CD1c-positive myeloid dendritic cell (primary cell): ENCODE measurements at regions not wholly inside any gene's neighbourhood (a gene's known extent, or its start where the extent isn't known, plus 50 kb on each side); places are given as distances from the start of the nearest gene placed in this dataset.
"Not testable (repeated sequence)": the region's sequence is repeated elsewhere in the genome, so short reads cannot be mapped to it uniquely, and the experiment has no call there.

Source experiments
- DNase-seq: peaks from one replicate; pipeline ENCODE4 v3.0.0-alpha.2; 2016; ENCODE audit errors: extremely low spot score

DNA sequence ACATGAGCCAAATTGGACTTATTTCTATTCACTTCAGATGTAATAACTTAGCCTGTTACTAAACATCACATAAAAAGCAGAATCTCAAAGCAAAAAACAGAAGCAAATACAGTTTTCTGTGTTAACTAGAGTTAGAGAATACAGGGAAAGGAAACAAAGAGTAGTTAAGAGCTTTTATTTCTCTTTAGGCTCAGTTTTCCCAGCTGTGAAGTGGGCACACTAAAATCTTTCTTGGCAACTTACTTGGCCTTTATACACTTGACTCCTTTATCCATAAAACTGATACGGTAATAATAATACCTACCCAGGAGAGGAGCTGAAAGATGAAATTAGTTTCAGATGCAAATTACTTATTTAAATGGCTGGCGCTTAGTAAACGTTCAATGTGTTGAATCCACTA, 132.8 kb upstream of the SPATS2L start:
- no peak for DNase-seq

DNA sequence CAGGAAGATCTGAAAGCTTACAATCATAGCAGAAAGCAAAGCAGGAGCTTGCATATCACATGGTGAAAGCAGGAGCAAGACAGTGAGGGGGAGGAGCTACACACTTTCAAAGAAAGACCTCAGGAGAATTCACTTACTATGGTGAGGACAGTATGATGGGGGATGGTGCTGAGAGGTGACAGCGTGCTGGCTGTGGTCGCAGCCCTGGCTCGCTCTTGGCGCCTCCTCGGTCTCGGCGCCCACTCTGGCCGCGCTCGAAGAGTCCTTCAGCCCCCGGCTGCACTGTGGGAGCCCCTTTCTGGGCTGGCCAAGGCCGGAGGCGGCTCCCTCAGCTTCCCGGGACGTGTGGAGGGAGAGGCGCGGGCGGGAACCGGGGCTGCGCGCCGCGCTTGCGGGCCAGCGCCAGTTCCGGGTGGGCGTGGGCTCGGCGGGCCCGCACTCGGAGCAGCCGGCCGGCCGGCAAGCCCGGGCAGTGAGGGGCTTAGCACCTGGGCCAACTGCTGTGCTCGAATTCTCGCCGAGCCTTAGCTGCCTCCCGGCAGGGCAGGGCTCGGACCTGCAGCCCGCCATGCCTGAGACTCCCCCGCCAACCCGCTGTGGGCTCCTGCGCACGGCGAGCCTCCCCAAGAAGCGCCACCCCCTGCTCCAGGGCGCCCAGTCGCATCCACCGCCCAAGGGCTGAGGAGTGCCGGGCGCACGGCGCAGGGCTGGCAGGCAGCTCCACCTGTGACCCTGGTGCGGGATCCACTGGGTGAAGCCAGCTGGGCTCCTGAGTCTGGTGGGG, 131.9 kb upstream of the SPATS2L start:
- DNase-seq = no peak

DNA sequence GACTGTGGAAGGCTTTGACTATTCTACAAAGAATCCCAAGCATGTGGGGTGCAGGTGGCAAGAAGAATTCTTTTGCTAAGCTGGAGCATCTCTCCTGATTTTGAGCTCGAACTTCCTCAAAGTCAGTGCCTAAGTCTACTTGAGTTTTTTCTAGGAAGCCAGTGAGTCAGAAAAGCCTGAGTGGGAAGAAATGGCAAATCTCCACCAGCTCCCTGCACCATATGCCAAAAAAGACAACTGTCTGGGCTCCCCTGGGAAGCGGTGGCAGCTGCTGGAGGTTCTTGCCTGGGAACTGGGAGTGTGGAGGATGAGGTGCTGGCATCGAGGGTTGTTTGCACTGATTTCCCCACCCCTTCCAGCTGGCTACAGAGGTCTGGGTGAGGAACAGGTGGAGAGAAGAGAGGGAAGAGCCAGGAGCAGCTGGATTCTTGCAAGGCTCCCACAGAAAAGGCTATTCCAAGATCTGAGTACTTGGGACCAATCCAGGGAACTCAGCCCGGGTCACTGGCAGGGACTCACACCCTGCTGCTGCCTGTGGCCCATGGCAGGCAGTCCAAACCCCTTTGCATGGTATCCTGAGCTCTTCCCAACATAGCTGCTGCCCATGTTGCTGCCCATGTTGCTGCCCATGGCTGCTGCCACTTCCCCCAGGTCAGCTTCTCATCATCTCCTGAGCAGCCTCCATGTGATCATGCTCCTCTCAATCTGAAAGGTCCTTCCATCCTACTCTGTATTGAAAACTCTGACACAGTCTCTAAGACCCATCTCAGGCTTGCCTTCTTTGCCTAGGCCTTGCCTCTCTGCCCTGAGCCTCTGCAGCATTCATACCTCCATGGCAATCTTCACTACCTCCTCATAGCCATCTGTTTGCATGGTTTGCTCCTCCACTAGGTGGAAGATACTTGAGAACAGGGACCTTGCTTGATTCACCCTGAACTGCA, 128.3 kb upstream of the SPATS2L start:
- peak; percentile 53 for DNase-seq

DNA sequence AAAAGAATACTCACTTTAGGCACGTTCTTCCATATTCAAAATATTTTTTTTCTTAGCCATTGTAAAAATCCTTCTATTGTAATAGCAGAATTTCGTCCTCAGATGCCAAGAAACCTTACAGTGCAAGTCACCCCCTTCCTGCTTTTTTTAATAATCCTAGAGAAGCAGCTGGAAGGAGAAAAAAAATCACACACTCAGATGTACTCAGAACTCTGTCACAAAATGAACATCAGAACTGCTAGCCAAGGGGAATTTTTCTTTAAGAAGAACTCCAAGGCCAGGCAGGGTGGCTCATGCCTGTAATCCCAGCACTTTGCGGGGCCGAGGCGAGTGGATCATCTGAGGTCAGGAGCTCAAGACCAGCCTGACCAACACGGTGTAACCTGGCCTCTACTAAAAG, 127.3 kb upstream of the SPATS2L start:
- no peak for DNase-seq

DNA sequence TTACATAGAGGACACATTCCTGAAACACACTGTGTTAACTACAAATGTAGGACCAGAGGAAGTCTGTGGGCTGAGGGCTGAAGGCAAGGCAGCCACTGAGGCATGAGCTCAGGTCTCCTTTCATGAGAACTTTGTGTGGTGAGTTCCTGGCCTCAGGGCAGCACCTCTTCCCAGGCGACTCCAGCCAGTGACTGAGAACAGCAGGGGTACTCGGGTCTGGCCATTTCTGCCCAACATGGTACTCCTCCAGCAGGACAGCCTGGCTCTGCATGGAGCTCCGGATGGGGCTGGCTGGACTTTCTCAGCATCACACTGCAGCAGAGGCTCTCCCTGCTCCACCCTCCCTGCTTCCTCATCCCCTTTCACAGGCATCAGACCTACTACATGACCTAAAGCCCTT, 125.5 kb upstream of the SPATS2L start:
- no peak for DNase-seq

DNA sequence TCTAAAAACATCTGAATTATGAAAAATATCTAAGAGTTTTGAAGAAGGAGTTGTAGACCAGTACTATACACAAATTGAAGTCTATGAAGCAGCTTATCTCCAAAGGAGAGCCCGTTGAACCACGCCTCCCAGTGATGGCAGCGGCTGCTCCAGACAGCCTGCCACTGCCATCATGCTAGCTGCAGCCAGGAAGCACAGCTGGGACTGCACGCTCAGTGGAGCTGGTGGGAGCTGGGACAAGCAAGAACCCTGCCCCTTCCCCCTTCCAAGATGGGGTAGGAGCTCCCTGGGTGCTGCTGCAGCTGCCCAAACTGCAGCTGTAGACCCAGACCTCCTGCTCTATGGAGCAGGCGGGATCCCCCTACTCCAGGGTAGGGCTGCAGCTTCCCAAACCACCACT, 124.7 kb upstream of the SPATS2L start:
- DNase-seq = no peak

DNA sequence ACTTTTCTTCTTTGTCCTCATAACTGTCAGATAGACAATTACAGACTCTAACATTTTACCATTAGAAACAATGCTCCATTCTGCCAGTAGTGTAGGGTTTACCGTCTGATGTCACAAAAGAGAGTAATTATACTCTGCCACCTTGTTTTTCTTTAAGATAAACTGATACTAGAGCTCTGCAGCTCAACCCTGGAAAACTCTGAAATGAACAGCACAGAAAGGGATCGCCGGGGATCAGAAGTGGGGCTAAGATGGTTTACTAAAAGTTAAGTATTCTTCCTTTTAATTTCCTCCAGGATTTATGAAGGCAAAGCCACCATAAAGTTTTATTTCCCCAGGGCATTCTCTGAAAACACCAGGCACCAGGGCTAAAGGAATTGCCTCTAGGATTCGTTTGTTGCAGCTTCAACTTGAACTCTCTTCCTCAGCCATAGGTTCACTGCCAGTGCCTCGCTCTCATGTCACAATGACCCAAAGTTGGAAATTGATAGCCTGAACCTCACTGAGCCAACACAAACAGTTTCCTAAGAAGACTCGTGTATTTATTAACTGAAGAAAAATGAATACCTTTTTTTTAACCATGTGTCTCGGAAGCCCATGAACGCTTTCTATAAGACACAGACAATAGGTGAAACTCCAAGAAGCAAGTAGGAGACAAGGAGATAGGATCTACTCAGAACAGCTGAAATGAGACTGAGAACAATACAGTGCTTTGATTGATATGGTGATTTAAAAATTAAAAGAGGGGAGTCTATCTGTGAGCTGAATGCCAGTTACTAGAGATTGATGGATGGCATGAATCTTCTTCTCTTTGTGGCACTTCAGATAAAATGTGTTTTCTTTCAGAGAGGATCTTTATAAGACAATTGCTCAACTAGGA, 121.5 kb upstream of the SPATS2L start:
- no peak for DNase-seq

DNA sequence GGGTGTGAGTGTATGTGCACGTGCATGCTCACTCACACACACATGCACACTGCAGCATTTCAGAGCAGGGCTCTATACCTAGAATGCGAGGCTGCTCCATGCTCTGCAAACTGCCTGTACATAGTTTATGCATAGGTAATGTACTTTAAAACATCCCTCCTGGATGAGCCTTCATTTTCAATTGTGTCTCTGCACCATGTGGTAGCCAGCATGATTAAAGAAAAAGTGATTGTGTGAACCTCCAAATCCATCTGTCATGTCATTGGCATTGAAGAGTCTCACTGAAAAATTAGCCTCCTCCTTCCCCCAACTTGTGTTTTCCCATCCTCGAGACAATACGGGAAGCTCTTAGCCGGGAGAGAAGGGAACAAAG, 120.9 kb upstream of the SPATS2L start:
- no peak for DNase-seq

DNA sequence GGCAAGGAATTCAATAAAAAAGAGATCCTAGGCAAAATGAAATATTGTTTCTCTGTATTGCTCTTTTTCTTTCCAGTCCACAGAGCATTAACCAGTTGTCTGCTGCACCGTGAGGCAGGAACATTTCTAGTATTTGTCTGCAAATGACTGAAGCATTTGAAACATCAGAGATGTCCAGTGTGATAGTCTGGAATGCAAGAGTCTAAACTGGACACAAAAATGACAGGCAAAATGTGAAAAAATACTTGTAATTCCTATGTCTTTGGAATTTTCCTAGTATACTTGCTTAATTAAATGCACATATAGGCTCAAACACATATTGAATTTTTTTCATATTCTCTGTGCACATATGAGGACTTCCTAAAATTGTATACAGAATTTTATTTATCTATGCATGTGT, 120.5 kb upstream of the SPATS2L start:
- DNase-seq = no peak

DNA sequence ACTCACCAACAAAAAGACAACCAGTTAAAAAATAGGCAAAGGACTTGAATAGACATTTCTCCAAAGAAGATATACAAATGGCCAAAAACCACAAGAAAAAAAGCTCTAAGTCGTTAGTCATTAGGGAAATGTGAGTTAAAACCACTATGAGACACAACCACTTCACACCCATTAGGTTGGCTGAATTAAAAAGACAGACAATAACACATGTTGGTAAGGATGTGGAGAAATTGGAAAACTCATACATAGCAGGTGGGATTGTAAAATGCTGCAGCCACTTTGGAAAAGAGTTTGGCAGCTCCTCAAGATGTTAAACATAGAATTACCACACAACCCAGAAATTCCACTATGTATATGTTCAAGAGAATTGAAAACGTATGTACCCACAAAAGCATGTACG, 117.6 kb upstream of the SPATS2L start:
- no peak for DNase-seq

DNA sequence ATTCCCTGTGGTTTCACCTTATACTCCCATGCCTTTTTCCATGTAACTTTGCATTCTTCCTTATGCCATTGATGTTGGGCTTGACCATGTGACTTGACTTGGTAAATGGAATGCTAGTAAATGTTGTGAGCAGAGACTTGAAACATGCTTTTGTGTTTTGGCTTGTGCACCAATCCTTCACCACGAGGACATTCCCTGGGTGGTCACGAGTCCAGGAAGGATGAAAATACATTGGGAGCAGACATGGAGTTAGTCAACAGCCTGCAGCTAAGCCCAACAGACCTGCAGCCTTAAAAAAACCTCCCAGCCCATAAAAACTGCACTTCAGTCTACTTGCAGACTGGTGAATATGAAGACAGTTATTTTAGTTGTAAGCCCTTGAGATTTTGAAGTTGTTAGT, 116.5 kb upstream of the SPATS2L start:
- no peak for DNase-seq

DNA sequence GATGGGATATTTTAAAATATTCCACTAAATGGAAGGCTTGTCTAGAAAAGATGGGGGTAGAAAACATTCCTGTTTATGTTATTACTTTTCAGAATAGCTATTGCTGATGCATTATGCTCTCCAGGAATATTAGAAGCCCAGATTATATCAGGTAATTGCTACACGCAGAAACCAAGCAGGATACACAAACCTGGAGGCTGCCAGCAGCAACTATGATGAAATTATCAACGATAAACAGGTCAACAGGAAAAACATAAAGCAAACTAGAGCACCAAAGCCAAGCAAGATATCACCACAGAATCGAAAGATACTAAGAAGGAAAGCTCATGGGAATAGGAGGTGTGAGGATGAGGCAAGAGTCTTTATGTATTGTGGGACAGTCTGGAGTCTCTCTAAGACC, 113.2 kb upstream of the SPATS2L start:
- no peak for DNase-seq

DNA sequence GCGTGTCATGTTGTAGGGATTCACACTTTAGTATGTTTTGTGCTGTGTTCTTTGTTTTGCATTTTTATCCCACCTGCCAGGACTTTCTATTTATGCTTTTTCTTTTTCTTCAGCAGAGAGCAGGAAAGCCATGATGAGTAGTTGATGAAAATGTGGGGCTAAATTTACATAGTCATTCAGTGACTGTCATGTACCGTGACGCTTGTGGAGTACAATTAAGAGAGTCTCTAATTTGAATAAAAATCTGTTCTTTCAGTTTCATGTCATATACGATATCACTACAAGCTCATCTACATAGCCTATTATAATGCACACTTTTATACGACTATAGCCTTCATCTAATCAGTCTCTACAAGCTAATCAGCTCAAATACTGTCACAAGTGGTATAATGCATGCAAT, 112.7 kb upstream of the SPATS2L start:
- DNase-seq = no peak

DNA sequence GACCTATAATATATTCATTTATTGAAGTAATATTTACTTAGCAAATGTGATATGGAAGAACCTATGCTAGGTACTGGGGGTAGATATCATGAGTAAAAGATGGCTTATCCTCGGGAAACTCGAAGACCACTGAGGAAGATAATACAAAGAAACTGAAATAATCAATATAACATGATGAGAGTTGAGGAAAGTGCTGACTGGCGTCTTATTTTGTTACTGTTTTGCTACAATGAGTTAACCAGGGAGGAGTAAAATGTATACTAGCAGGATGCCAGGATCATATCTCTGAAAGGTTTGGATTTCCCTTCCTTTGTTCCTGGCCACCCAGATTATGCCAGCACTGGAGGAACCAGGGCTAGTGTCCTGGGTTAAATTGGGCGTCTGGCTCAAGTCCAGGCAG, 111.7 kb upstream of the SPATS2L start:
- no peak for DNase-seq

DNA sequence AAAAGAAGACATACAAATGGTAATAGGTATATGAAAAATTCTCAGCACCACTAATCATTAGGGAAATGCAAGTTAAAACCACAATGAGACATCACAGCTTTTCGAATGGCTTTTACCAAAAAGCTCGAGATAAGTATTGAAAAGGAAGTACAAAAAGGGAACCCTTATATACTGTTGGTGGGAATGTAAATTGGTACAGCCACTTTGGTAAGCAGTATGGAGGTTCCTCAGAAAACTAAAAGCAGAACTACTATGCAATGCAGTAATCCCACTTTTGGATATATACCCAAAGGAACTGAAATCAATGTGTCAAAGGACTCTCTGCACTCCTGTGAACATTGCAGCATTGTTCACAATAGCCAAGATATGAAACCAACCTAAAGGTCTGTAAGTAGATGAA, 107.5 kb upstream of the SPATS2L start:
- peak; percentile 87 for DNase-seq

DNA sequence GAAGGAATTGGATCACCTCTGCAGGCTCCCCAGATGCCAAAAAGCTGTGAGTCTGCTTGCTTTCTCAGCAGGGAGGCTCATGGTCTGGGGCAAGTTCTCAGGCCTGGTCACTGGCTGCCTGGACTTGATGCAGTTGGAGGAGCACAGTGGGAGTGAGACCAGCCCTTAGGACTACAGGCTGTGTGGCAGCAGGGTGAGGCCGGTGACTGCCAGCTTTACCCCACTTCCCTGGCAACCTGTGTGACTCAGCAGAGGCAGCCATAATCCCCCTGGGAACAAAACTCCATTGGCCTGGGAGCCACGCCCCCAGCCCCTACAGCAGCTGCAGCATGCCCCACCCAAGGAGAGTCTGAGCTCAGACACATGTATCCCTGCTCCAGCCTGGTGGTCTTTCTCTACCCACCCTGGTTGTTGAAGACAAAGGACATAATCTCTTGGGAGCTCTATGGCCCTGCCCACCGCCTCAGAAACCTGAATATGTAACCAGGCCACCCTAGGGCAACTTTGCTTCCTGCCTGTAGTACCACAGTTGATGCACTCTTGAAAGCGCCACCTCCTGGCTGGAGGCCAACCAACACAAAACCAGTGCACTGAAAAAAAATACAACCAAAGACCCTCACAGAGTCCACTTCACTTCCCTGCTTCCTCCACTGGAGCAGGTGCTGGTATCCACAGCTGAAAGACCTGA, 106.8 kb upstream of the SPATS2L start:
- DNase-seq = no peak

DNA sequence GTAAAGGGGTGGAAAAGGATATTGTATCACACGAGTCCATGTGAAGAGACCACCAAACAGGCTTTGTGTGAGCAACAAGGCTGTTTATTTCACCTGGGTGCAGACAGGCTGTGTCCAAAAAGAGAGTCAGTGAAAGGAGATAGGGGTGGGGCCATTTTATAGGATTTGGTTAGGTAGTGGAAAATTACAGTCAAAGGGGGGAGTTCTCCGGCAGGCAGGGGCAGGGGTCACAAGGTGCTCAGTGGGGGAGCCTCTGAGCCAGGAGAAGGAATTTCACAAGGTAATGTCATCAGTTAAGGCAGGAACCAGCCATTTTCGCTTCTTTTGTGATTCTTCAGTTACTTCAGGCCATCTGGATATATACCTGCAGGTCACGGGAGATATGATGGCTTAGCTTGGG, 104.7 kb upstream of the SPATS2L start:
- DNase-seq = not testable (repeated sequence)

DNA sequence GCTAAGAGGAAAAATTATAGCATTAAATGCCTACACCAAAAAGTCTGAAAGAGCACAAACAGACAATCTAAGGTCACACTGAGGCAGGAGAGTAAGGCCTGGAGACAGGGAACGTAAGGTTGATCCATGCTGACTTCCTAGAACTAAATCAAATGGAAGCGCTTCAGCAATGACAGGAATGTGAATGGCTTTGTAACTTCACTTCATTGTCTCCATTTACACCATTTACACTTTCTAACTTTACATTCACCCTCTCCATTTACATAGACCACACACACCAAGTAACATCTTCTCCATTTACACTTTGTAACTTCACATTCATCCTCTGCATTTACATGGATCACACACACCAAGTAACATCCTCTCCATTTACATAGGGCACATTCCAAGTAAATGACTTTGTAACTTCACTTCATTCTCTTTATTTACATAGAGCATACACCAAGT, 103.1 kb upstream of the SPATS2L start:
- no peak for DNase-seq

DNA sequence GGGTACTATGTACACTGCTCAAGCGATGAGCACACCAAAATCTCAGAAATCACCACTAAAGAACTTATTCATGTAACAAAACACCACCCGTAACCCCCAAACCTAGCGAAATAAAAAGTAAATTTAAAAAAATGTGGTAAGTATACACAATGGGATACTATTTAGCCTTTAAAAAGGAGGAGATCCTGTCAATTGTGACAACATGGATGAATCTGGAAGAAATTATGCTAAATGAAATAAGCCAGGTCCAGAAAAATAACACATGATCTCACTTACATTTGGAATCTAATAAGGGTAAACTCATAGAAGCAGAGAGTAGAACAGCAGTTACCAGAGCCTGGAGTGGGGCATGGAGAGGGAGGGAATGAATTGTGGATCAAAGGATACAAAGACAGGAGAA, 98.5 kb upstream of the SPATS2L start:
- no peak for DNase-seq

DNA sequence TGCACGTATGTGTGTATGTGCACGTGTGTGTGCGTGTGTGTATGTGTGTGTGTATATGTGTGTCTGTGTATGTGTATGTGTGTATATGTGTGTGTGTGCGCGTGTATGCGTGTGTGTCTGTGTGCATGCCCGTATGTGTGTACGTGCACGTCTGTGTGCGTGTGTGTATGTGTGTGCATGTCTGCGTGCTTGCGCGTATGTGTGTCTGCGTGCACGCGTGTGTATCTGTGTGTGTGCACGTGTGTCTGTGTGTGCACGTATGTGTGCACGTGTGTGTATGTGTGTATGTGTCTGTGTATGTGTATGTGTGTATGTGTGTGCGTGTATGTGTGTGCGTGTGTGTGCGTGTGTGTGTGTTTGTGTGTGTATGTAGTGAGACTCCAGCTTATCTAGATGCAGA, 97.5 kb upstream of the SPATS2L start:
- no peak for DNase-seq

DNA sequence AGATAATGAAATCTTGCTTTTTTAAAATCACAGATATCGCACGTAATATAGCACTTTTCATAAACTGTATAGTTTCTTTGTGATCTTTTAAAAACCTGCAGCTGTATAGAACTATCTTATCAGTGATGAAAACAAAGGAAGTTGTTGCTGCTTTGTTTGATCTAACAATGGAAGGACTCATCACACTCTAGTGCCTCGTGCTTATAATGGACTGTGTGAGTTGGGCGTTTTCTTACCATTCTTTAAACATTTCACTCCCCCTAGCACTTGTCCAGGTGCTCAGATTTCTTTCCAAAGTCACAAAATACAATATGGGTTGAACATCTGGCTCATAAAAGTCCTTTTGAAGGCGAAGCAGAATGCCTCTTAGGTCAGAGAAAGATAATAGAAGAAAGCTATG, 94.8 kb upstream of the SPATS2L start:
- DNase-seq = no peak
